ENCODE measurements at regions not wholly inside any gene's neighbourhood (a gene's known extent, or its start where the extent isn't known, plus 50 kb on each side); places are given as distances from the start of the nearest gene placed in this dataset.

DNA sequence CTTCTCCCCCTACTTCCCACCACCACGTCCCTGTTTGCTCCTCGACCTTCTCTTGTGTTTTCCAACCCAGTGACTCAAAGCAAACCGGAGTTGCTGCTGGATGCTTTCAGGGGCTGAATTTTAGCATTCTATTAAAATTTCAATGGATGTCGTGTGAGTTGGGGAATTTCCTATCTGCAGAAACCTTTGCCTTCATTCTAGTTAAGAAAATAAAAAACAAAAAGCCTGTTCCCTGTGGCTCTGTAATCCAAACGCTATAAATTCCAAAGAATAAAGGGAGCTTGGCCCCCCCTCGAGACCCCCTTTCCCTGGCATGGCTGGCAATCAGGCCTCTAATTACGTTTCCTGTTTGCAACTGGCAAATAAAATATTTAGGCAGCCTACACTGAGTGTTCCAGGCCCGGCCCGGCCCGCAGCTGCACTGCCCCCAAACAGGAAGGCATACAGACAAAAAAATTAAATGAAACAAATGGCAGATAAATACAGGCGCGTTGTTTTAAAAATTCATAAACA is 139.4 kb upstream of the PPP1R26 start:
- dilution Hi-C loops (cut with HindIII; ENCODE audit: low sequenced_read_pairs, unreplicated experiment) (no loop called here), in situ Hi-C loops (cut with MboI; ENCODE audit: low sequenced_read_pairs) (no loop called here), intact Hi-C loops (cut with micrococcal nuclease) (no loop called here)
- no peak overlapping the region for H3K27ac ChIP-seq (ENCODE audit: insufficient read depth, low read length)
- H4K20me1 ChIP-seq (ENCODE audit: insufficient read depth, low read length) = no peaks in the 10 kb centered on the region
- H3K4ac ChIP-seq (ENCODE audit: low read depth, low read length) = no peak overlapping the region
- no peak overlapping the region for H3K18ac ChIP-seq (ENCODE audit: low read depth, low read length)
- no peak overlapping the region for H4K91ac ChIP-seq (ENCODE audit: insufficient read depth, low read depth, low read length)
- ChIA-PET POLR2A (ENCODE audit: unreplicated experiment) (no interaction called here), CTCF (no interaction called here)
- no peak overlapping the region for H4K8ac ChIP-seq (ENCODE audit: low read depth in 2 of 2, low read length in 2 of 2)
- H3K36me3 ChIP-seq (ENCODE audit: control insufficient read depth, insufficient read depth, low read length) = no peaks in the 10 kb centered on the region
- no peaks in the 10 kb centered on the region for H3K9me1 ChIP-seq (ENCODE audit: insufficient read depth, low read length)
- H3K9me3 ChIP-seq (ENCODE audit: control insufficient read depth, insufficient read depth, low read length) = peaks cover 15% of the 10 kb centered on the region
- no peak overlapping the region for H2AK9ac ChIP-seq (replicated peaks; ENCODE audit: low read depth, low read length, poor library complexity)
- no peak overlapping the region for H3K14ac ChIP-seq (replicated peaks; ENCODE audit: low read depth, low read length)
- TF ChIP-seq BHLHE40 (IDR thresholded peaks at IDR 0.05; ENCODE audit: low read depth, low read length) = no peak
- TF ChIP-seq NFE2L2 (IDR thresholded peaks at IDR 0.05; ENCODE audit: low read depth, low read length) = no peak
- no peak for TF ChIP-seq RAD21 (IDR thresholded peaks at IDR 0.05; ENCODE audit: low read length)
- no peak for TF ChIP-seq FOS (IDR thresholded peaks at IDR 0.05; ENCODE audit: low read depth, low read length)
- no peak overlapping the region for H4K5ac ChIP-seq (ENCODE audit: low read depth, low read length)
- H3K4me3 ChIP-seq (ENCODE audit: insufficient read depth, low read depth, low read length) = no peak overlapping the region
- no peak overlapping the region for H3K23ac ChIP-seq (ENCODE audit: low read depth, low read length)
- no peaks in the 10 kb centered on the region for H3K79me1 ChIP-seq (ENCODE audit: low read depth in 1 of 2, low read length in 2 of 2)
- no CpG with 5 or more reads among the region's 12 CpGs for WGBS, 2 experiments (ENCODE audit: extremely low coverage in 2 of 2, insufficient read length in 1 of 2)
- BruUV-seq (replicated peaks) = no TSS peak
- no peaks in the 10 kb centered on the region for H3K4me1 ChIP-seq (ENCODE audit: control insufficient read depth, insufficient read depth, low read length)
- no peak overlapping the region for H2BK15ac ChIP-seq (ENCODE audit: low read depth, low read length)
- no peak overlapping the region for H2AFZ ChIP-seq (replicated peaks; ENCODE audit: low read length, poor library complexity)
- no peak overlapping the region for H3K4me2 ChIP-seq (ENCODE audit: low read depth, low read length)
- no peak overlapping the region for H2BK120ac ChIP-seq (ENCODE audit: low read depth, low read length)
- H3K9ac ChIP-seq (ENCODE audit: low read depth, low read length) = no peak overlapping the region
- H2BK20ac ChIP-seq (ENCODE audit: low read depth, low read length) = no peak overlapping the region
- H3K27me3 ChIP-seq (ENCODE audit: control insufficient read depth, insufficient read depth, low read length) = no peaks in the 10 kb centered on the region; the same call in 1 of the 2 replicates
- ATAC-seq (ENCODE audit: low read depth) (0 out of 2 replicates have a peak, but pooled peaks have one; percentile 29), DNase-seq (no peak)
- H3K56ac ChIP-seq (ENCODE audit: extremely low read depth, insufficient read depth, low read length) = no peak overlapping the region
- no peak overlapping the region for H2AK5ac ChIP-seq (ENCODE audit: low read depth, low read length)
- no peak overlapping the region for H2BK5ac ChIP-seq (ENCODE audit: low read depth, low read length, poor library complexity, severe bottlenecking)

All from IMR-90 (cell line).